D721Med (cell line): ENCODE measurements at regions not wholly inside any gene's neighbourhood (a gene's known extent, or its start where the extent isn't known, plus 50 kb on each side); places are given as distances from the start of the nearest gene placed in this dataset.

Experiments used
- DNase-seq: peaks from one replicate; pipeline ENCODE4 v3.0.0; 2011; ENCODE audit warnings: low spot score; ENCODE audit not compliant: insufficient read length
- FAIRE-seq: peaks from 2 replicates; lab custom pipeline; 2011; peaks lifted over from hg19 to GRCh38; lab: Jason Lieb, UNC
- CTCF ChIP-seq: IDR thresholded peaks from 2 replicates; pipeline ENCODE4 v1.5.1; 2012; ENCODE audit warnings: mild to moderate bottlenecking, control low read depth; ENCODE audit not compliant: insufficient read depth; ENCODE audit errors: missing control alignments

DNA sequence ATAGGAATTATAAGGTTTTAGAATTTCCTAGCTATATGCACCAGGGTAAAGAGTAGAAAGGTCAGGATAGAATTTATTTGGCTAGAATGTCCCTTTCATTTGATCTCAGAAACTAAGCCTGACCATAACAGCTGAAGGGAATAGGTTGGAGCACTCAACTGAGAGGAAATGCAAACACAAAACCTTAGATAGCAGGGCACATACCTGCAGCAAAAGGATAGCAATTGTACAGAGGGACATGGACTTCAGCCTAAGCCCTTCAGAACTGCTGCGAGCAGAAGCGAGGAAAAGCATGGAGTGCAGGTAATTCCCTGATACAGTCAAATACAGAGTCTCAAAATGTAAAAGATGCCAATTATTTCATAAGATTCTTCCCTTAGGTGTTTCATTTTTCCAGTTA lies 211.0 kb upstream of the DDI1 start:
- FAIRE-seq (no peak), DNase-seq (no peak)
- TF ChIP-seq CTCF = no peak

GRCh38 chr11:103826856-103827255 lies 209.6 kb upstream of the DDI1 start:
- TF ChIP-seq CTCF = no peak
- FAIRE-seq (no peak), DNase-seq (no peak)

DNA sequence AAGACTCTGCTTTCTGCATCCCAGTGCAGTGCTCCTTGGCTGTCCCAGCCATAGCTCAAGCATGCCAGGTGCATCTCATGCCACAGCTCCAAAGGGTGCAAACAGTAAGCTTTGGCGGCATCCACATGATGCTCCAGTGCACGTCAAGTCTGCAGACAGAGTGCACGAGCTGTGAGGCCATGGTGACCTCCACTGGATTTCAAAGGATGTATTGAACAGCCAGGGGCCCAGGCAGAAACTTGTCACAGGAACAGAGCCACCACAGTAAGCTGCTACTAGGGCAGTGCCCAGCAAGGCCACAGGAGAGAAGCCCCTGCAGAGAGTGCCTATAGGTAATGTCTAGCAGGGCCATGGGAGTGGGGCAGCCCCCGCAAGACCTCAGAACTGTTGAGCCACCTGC lies 206.8 kb upstream of the DDI1 start:
- TF ChIP-seq CTCF = no peak
- FAIRE-seq = no peak
- no peak for DNase-seq

- DNase-seq (no peak), FAIRE-seq (no peak)
- TF ChIP-seq CTCF = no peak
Measured at GRCh38 chr11:103830205-103830604, 206.2 kb upstream of the DDI1 start.

GRCh38 chr11:103832762-103833161 lies 203.7 kb upstream of the DDI1 start:
- TF ChIP-seq CTCF = no peak
- DNase-seq (no peak), FAIRE-seq (no peak)

GRCh38 chr11:103842191-103842590 lies 194.2 kb upstream of the DDI1 start:
- FAIRE-seq (no peak), DNase-seq (no peak)
- no peak for TF ChIP-seq CTCF

DNA sequence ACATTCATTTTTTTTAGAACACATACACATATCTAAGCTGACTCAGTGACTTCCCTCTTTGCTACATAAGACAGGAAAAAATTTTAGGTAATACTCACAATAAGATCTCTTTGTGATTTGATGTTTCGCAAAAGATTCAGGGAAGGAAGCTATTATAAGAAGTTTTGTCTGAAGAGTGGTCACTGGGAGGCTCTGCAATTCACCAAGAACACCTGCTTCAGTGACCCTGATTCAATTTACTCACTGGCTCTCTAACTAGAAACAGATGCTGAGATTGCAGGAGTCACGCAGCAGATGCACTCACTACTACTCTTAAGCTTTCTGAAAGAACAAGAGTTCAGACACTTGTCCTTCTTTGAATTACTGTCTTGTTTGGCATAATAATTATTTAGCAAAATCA lies 193.6 kb upstream of the DDI1 start:
- no peak for TF ChIP-seq CTCF
- DNase-seq (no peak), FAIRE-seq (no peak)
